ENCODE measurements at regions not wholly inside any gene's neighbourhood (a gene's known extent, or its start where the extent isn't known, plus 50 kb on each side); places are given as distances from the start of the nearest gene placed in this dataset.

GRCh38 chr6:78515271-78515670 lies 352.1 kb upstream of the IRAK1BP1 start (continued):
- TF ChIP-seq ZSCAN29 (IDR thresholded peaks at IDR 0.05) (no peak), PATZ1 (CRISPR knock-in tag; IDR thresholded peaks at IDR 0.05; ENCODE audit: borderline replicate concordance) (no peak), THAP7 (CRISPR knock-in tag; IDR thresholded peaks at IDR 0.05) (no peak)

GRCh38 chr6:78517399-78517798 lies 350.0 kb upstream of the IRAK1BP1 start:
- no peak for ATAC-seq
- no peak overlapping the region for H2AFZ ChIP-seq (ENCODE audit: low read depth, low read length)
- no peak for DNase-seq (ENCODE audit: extremely low read depth in 1 of 4, low spot score in 3 of 4)
- in situ Hi-C loops (cut with MboI) (no loop called here), intact Hi-C loops (cut with micrococcal nuclease) (no loop called here)
- no peak for FAIRE-seq
- CTCF ChIA-PET (ENCODE audit: low intra/inter-chr PET ratio) = no interaction called here
- POLR2A ChIA-PET = no interaction called here
- no peak overlapping the region for H3K27ac ChIP-seq (ENCODE audit: extremely low read depth, low read depth, low read length)
- H3K9me1 ChIP-seq (ENCODE audit: control insufficient read depth, insufficient read depth, low read length) = no peaks in the 10 kb centered on the region
- H3K4me3 ChIP-seq = no peak overlapping the region
- H3K4me1 ChIP-seq (replicated peaks in 1 of 2; ENCODE audit: control insufficient read depth in 2 of 2, insufficient read depth in 2 of 2, low read length in 2 of 2) = no peaks in the 10 kb centered on the region
- H3K27me3 ChIP-seq (ENCODE audit: control insufficient read depth in 2 of 2, insufficient read depth in 2 of 2, low read length in 2 of 2) = no peaks in the 10 kb centered on the region
- H4K20me1 ChIP-seq (replicated peaks; ENCODE audit: control insufficient read depth, insufficient read depth, low read length) = no peaks in the 10 kb centered on the region
- 0% methylated on average over 2 of the region's 2 CpGs for whole genome bisulfite sequencing (ENCODE audit: insufficient coverage, low coverage, missing lambda C conversion rate)
- H3K79me2 ChIP-seq (ENCODE audit: control insufficient read depth, insufficient read depth, low read length) = no peaks in the 10 kb centered on the region
- no peaks in the 10 kb centered on the region for H3K9me3 ChIP-seq (replicated peaks; ENCODE audit: control insufficient read depth, insufficient read depth, low read depth, low read length)
- no peak overlapping the region for H3K9ac ChIP-seq (ENCODE audit: insufficient read depth in 1 of 2, low read depth in 2 of 2, low read length in 2 of 2)
- H3K4me2 ChIP-seq (ENCODE audit: insufficient read depth, low read length) = no peak overlapping the region
- no peaks in the 10 kb centered on the region for H3K36me3 ChIP-seq (ENCODE audit: control insufficient read depth, insufficient read depth, low read length)
- BruUV-seq (replicated peaks) = no TSS peak
- TF ChIP-seq REST (IDR thresholded peaks at IDR 0.05; ENCODE audit: borderline replicate concordance) (0 out of 2 replicates have a peak, but pooled peaks have one; percentile 15), REST (CRISPR knock-in tag; IDR thresholded peaks at IDR 0.05; ENCODE audit: low read depth) (no peak), THRB (CRISPR knock-in tag; conservative IDR thresholded peaks at IDR 0.05) (no peak), TRIM28 (IDR thresholded peaks at IDR 0.05) (no peak), ZFP36 (IDR thresholded peaks at IDR 0.05; ENCODE audit: low read depth, low read length, partially characterized antibody) (no peak)

All from K562 (cell line).